NCI-H1436 treated with DMSO at 0.1 percent for 48 hours (cell line): ENCODE measurements at regions not wholly inside any gene's neighbourhood (a gene's known extent, or its start where the extent isn't known, plus 50 kb on each side); places are given as distances from the start of the nearest gene placed in this dataset.

Source experiments
- DNase-seq: peaks from one replicate; lab custom pipeline; 2025; lab: John Stamatoyannopoulos, UW

DNA sequence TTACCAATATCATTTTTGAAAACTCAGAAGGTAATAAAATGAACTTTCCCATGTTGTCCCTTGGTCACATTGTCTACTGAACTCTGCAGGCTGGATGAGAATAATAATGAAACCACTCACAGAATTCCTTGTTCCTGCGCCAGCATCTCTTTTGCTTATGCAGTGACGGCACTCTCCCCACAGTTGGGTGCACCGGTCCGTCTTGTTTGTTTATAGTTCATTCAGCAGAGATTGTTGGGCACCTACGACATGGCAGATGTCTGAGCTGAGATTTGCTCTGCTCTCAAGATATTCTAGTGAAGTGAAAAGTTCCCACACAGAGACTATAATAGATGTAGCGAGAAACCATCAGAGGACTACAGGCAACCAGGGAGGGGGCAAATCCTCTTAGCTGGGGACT is 375.7 kb upstream of the CDH11 start:
- DNase-seq: no peak

DNA sequence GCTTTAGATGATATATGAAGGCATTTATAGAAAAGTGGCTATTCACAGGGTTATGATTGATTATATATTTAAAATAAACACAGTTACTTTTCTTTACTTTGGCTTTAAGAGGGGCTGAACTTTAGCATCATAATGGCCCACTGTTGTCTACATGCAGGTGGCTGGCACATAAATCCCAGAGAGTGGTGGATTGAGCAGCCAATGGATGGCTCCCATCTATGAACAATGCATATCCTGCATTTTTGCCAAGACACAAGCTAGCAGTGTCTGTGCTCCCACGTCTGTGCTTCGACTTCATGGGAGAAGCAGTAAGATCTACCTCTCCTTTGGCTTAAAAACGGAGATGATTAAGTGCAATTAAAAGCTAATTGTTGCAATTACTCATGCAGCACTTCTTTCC is 373.2 kb upstream of the CDH11 start:
- no peak for DNase-seq

DNA sequence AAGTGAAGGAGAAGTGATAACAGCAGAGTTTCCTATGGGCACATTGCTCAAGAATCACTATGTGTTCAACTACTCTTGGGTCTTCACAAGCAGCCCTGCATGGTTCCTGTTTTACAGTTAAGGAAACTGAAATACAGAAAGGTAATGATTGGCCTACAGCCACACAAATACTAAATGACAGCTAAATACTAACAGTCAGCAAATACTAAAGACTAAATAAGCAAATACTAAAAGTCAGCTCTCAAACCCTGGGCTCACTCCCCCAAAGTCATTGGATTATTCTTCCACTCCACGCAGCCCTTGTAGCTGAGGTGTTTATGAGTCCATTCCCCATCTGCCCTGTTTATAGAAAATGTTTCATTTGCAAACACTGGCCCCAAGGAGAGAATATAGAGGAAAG is 372.7 kb upstream of the CDH11 start:
- DNase-seq: no peak

DNA sequence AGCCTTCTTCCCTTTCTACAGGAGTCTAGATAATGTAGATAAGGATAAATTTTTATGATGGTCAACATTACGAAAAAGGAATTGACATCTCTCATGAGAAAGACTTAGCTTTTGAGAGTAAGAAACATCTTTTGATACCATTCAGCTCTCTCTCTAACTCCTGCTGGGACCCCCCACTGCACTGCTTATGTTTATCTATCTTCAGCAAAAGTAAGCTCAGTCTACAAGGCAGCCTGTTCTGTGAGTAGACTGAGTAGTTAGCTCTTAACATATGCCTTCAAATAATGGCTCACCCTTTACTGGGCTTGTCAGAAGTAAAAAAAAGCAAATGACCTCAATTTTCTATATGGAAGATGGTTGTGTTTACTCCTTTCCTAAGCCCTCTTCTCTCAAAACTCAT is 372.2 kb upstream of the CDH11 start:
- no peak for DNase-seq

DNA sequence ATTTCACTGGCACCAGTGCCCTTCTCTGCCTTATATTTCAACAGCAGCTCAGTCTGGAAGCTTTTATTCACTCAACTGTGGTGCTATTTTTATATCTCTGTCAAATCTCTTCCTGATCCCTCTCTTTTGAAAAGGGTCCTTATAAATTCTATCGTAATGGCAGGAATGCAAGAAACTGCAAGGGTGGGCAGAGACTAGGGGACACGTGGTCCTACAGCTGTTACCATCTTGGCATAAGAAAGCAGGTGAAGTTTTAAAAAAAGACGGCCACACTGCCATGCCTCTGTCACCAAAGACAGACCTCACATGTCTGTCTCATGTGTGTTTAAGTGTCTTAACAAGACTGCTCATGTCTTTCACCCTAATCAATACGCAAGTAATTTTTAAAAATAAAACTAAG is 368.4 kb upstream of the CDH11 start:
- DNase-seq: no peak

DNA sequence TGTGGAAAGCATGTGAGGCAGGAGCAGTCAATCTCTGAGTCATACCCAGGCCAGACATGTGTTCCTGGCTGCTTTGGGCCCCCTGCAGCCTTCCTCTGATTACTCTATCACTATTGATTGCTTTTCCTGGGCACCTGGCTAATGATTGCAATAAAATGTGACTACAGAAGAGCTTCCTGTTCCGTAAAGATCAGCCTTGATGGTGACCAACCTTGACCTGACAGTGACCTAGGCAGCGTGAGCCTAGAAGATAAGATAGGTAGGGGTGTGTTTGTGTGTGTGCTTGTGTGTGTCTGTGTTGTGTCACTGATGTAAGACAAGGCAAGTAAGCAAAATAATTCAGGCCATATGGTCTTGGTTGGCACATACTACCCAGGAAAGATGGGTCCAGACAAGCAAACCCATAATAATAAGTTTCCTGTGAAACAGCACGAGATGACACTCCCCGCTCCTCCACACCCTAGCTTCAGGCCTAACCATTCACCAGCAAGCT is 367.7 kb upstream of the CDH11 start:
- no peak for DNase-seq

DNA sequence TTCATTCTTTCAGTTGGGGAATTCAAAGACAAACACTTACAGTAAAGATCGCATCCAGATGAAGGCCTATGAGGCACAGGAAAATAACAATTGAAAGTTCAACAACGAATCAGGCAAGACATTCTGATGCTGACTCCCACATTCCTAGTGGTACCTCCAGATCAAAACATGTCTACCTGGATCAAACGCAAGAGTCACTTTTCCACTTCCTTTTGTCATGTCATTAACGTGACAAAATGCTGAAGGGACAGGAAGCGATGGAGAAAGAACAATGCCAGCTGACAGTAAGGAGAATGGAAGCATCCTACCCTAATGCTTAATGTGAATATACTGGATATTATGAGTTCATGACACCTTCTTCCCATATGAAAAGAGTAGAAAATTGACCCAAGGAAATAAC is 365.4 kb upstream of the CDH11 start:
- DNase-seq: no peak

DNA sequence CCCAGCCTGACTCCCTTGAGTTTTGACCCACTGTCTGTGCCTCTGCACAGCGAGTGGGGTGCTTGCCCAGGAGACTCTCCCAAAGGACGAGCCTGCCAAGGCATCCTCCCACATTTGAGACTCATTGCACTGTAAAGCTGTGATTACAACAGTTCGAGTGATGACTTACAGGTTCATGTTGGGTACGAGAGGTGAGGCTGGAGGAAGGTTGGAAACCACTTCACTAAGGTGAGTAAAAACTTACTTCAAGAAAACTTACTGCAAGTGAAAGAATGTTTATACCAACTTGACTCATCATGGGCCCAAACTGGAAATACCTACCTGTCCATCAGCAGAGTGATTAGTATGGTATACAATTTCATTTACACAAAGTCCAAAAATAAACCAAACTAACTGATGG is 360.1 kb upstream of the CDH11 start:
- no peak for DNase-seq

DNA sequence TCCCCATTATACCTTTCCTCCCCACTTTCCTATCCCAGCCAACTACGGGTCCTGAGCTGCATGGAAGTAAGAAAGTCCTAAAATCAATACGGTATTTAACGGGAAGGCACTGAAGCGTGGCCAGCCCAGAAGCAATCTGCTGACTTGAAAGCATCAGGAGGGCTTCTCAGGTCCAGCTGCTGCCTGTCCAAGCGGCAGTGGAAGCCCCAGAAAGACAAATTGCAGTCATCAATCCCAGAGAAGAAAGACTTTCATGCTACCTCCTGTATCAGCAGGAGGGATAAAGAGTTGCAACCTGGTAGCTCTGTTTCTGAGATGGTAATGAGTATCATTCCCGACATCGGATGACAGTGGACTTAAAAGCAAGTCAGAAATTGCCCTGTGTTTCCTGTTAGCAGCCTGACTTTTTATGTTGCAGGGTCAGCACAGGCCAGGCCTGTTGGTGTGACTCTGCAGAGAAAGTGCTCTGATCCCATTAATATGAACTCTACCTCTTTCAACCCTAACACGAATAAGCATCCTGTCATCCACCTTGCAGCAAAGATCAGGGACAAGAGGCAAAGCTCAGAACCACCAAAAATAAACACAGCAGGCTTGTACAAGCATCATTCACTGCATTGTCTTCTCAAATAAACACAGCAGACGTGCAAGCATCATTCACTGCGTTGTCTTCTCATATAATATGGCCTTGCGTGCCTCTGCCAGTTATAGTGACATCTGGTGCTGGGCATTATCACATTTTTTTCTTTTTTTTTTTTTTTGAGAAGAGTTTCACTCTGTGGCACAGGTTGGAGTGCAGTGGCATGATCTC is 358.6 kb upstream of the CDH11 start:
- DNase-seq: no peak

DNA sequence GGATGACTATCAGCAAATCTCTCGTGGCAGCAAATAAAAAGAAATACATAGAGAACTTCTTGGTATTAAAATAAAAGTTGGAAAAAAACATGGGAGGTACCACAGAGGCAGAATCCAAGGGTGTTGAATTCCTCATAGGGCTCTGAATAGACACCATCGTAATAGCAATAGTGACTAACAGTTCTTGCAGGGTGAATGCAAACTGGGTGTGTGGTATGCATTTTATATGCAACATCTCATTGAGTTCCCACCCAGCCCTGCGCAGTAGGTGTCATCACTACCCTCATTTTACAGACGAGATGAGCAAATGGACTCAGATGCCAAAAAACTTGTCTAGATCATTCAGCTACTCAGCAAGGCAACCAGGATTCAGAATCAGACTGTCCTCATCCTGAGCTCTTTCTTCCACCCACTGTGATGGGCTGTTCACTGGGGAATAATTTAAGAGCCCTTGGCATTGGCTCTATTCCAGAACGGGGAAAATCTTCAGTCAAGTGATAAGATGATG is 354.6 kb upstream of the CDH11 start:
- DNase-seq: no peak

DNA sequence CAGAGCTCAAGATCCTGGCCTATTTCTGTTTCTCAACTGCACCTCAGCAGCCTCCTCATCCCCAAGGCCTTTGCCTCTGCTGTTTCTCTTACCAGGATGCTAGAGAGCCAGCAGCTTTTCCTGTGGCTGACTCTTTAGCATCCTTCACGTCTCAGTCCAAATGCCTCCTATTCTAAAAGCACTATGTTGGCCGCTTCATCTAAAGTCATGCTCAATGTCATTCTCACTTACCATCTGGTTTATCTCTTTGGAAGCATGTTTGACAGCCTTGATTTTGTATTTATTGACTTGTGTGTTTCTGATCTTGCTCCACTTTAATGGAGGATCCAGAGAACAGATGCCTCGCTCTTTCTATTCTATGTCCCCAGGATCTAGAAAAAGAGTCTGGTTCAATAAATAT is 351.8 kb upstream of the CDH11 start:
- DNase-seq: no peak

DNA sequence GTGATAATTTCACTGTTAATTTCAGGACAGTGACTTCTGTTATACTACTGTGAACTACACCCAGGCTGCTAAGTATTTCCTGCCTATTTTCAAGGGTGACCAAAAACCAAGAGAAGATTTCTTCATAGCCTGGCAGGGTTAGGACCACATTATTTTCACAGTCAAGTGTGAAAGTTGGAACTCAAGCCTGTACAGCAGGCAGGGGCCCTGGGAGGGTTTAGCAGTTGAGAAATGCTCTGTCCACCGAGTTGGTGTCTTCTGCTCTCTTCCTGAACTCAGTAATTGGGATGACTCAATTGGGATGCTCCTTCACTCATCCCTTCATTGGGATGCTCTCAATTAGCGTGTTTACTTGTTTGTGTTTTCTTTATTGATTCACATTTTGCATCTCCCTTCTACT is 347.3 kb upstream of the CDH11 start:
- no peak for DNase-seq

DNA sequence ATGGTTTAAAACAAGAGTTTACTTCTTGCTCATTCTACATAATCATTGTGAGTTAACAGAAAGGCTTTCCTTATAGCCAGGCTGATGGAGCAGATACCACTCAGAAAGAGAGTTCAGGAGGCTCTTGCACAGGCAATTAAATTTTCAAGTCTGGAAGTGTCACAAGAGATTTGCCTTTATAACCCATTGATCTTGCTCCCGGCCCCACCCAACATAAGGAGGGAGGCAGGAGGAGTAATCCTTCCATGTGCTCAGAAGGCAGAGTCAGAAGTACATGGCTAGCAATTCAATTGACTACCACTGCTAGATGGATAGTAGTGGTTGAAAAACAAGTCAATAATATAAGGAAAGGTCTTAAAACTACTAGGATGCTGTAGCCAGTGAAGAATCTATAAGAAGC is 346.3 kb upstream of the CDH11 start:
- no peak for DNase-seq

DNA sequence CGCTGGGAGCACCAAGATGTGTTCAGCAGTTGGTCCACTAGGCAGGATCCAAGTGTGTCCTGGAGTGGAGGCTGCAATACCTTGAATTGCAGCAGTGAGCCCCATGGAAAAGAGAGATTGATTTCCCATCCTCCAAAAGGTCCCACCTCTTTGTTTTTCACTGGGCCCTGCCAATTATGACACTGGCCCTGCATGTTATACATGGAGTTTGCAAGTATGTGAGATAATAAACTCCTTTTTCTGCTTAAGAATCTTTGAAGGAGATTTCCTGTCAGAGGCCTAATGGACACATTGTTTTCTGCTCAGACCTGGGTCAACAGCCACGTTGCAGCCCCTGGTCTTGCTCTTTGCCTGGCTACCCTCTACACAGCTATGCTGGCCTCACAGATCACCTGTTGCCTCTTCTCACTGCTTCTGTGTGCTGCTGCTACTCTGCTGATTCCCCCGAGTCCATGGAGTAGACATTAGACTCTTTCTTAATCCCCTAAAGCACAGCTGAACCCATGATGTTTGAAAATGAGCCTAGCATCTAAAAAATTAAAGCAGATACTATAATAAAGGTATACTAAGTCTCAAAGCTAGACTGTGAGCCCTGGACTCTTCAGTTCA is 341.9 kb upstream of the CDH11 start:
- DNase-seq: no peak

DNA sequence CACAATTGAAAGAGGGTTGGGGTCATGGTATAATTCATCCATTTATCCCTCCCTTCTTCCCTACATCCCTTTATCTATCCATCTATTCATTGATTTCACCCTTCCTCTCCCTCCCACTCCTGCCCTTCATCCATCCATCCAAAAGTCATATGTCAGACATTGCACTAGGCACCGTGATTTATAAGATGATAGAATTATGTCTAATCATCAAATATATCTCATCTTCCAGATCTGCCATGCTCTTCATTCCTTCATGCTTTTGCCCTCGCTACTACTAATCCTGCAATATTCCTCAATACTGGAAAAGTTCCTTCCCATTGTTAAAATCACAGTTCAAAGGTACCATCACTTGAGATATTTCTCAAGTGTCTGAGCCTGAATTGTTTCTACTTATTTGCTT is 335.2 kb upstream of the CDH11 start:
- no peak for DNase-seq

DNA sequence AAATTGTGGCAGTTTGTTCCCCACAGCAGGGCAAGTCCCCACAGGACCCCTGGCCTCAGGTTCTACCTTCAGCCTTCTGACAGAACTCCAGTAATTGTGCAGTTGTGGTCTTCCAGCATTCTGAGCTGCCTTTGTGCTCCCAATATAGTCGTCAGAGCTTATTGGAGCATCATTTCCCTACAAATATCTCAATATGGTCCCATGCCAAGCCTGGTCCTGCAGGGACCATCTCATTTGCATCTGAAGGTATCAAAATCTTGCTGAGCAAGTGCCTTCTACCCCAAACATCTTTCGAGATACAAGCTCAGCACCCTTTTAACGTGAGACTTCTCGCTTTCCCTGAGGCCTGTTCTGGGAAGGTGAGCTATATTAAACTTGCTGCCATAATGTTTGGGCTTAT is 333.9 kb upstream of the CDH11 start:
- no peak for DNase-seq

DNA sequence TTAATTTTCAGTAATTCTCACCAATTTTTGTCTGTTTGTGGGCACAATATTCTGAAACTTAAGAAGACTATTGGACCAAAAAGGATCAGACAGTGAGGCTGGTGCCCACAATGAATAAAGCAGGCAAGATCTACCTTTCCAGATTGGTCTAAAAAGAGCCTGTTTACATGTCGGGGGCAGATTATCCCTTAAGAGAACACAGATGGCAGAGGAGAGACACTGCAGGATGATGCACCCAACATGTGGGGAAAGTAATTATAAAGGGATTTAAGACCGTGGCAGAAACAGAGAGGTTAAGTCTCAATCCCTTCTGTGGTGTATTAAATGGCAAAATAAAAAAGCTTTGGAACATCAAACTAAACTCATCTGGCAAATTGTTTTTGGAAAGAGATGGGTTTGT is 331.8 kb upstream of the CDH11 start:
- DNase-seq: no peak

DNA sequence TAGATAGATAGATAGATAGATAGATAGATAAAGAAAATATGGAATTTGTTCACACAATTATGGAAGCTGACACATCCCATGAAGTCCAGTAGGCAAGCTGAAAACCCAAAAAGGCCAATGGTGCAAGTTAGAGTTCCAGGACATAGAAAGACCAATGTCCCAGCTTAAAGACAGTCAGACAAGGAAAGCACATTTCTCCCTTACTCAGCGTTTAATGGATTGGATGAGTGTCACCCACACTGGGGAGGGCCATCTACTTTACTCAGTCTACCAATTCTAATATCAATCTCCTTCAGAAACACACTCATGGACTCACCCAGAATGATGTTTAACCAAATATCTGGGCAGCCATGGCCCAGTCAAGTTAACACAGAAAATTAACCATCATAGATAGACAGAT is 327.7 kb upstream of the CDH11 start:
- DNase-seq: no peak

DNA sequence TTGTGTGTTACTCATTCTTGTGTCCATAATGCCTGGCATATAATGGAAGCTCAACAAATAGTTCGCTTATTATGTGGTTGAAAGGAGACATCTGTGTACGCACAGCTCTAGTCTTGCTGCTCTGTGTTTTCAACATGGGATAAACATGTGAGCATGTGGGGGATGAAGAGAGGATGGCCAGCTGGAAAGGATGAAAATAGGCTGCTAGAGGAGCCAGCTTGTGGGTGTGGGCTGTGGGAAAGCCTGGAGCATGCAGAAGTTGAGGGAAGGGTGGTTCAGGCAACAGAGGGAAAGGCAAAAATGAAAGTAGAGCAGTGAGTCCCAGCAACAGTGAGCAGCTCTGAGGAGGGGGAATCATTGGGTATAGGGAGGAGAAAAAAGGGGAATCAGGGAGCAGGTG is 324.6 kb upstream of the CDH11 start:
- DNase-seq: no peak

DNA sequence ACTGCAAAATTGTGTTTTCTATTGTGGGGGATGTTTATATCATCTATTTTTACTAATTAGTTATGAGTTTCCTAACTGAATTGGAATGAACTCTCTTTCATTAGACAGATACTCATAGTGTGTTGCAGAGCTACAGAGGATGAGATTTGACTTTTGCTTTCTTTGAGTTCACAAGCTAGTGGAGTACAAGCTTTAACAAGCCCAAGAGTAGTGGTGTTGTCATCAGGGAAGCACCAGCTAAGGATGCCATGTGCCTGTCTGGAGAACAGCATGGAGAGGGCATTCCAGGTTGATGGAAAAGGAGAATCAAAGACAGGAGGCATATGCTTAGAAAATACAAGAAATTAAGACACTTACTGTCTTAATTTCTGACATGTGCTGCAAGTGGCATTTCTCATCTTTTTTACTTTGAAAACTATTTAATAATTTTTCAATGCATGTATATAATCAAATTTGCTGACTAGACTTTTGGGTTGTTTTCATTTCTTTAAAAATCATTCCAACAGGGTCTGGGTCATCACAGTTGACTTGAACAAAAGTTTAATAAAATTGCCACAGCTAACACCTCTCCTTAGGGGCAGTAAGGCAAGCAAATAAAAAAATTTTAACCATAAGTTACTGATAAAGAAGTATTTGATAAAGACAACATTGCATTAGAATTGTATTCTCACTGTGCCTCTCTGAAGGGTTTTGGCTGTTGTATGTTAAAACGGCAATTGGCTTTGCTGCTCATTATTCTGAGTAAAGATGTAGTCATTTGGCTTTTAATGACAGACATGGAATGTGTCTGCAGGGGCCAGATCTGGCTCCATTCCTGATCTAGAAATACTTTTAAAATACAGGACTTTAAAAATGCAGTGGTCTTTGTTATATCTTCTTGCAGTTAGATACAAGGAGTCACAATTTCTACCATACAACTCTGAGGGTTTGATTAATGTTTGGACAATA is 323.7 kb upstream of the CDH11 start:
- no peak for DNase-seq

DNA sequence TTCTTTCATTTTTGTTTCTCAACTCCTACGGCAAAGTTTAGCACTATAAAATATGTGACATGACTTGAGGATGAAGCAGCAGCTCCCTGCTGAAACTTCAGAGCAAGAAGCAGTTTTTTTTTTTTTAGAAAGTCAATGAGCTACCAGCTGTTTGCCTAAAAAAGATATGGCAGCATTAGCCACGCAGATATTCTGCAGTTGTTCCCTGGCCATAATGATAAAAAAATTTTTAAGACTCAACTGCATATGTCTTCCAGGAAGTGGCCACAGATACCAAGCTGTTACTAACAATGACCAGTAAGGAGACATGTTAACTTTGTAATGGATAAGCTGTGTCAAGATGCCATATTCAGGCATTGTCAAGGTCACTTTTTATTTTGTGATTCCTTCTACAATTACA is 319.6 kb upstream of the CDH11 start:
- no peak for DNase-seq

DNA sequence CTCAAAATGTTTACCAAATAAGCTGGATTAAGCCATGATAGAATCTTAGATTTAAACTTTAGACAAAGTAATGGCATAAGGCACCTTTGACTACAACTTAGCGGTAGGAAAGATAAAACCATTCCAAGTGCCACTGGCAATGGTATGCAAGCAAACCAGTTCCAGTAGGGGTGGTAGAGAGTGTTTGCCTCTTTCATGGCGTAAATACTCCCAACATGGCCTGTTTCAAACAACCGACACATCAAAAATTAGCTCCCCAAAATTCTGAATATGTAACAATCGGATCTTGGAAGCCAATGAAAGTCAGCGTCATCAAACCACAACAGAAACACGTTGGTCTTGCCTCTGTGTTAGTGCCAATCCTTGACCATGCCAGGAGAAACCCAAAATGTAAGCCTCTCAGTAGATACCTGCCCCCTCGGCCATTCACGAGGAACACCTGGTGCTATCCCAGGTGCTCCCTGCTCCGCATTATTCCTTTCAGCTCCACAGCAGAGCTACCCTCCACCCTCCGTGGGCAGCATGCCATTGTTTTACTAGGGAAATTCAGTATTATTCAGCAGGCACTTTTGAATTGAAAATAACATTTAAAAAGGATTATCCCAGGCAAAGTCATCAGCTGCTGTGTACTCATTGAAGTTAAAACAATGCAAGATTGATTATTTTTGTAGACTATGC is 307.8 kb upstream of the CDH11 start:
- no peak for DNase-seq
